HG03175 (cell line): ENCODE measurements at regions not wholly inside any gene's neighbourhood (a gene's known extent, or its start where the extent isn't known, plus 50 kb on each side); places are given as distances from the start of the nearest gene placed in this dataset.

Experiments
- ATAC-seq: cut with Tn5 transposase; IDR thresholded peaks from one replicate; pipeline ENCODE4 v1.9.1; 2021; ENCODE audit warnings: mild to moderate bottlenecking, moderate library complexity; ENCODE audit not compliant: unreplicated experiment

DNA sequence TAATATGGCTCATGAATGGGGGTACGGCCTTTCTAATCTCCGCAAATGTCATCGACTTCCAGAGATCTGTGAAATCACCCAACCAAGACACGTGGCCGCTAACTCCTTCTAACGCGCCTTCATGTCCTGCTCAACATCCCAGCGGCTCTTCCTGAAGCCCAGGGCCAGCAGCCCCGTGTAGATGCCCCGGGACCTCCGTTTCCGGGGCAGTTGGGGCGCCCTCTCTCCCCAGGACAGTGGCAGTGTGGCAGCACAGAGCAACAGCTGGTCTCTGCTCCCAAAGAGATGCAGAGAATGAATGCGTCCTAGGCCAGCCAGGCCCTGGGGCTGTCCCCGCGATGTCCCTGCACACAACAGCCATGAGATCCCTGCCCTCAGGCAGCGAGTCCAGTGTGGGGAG is 153.5 kb downstream of the RBFOX3 start:
- no peak for ATAC-seq

DNA sequence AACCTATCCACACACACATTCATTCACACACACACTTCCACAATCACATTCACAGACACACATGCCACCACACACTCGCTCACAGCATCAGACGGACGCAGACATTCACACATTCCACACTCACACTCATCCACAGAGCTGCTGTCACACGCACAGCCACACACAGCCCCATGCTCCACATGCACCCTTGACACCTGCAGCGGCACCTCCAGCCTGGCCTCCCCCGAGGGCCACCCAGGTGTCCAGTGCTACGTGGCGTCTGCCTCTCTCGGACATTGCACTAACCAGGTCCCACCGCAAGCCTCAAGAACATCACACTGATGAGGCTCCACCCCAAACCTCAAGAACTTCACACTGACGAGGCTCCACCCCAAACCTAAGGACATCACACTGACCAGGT is 155.2 kb downstream of the RBFOX3 start:
- no peak for ATAC-seq

DNA sequence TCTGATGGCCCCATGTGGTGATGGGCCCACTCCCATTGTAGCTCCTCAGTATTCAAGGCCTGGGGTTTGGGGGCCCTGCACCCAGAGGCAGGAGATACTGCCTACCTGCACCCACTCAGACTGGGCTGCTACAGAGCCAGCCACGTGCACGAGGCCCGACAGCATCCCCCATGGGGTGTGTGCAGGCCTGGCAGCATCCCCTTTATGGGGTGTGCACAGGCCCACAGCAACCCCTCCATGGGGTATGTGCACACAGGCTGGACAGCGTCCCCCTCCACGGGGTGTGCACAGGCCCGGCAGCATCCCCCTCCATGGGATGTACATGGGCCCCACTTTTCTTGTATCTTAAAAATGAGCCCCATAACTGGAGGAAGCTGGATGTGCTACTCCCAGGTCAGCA is 156.0 kb downstream of the RBFOX3 start:
- no peak for ATAC-seq

DNA sequence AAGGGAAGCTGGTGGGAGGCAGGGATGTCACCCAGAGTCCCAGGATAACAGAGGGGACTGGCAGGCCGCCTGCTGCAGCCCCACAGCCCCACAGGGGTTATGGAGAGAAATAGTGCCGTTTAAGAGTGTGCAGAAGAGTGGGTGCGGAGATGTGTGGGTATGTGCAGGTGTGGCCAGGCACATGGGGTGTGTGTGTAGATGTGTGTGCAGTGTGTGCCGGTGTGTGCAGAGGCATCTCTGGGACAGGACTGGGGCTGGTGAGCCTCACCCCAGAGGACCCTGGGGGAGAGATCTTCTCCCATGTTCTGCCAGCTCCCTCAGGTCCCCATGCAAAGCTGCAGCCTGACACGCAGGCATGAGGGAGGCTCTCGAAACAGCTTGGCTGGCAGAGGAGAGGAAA is 157.4 kb downstream of the RBFOX3 start:
- no peak for ATAC-seq

DNA sequence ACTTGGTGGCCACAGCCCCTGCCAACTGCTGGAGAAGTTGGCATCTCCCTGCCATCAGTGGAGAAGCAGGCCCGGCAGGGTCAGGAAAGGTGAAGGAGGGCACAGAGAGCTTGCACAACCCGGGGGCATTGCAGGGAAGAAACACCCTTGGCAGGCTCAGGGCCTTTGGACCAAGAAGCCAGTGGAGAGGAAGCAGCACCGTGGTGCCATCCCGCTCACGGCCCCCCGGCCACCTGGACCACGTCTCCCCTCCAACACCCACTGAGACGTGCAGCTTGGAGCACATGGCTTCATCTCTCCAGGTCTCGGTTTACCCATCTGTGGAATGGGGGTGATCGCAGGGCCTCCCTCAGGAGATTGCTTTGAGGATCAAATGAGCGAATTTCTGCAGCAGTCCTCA is 158.1 kb downstream of the RBFOX3 start:
- ATAC-seq = no peak

DNA sequence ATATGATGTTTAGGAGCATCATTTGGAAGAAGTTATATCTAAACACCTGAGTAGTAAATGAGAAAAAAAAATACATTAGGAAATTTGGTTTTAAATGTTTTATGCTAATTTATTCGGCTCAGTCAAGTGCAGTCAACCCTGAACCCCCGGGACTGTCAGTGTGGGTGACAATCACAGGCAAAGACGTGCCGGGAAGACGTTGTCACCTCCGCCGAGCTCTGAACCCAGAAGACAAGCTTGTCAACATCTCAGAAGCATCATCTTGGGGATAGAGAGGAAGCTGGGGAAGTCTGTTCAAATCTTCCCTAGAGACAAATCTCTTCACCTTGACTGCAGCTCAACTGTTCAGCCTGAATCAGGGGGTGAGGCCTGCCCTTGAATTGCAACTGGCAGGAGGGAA is 159.7 kb downstream of the RBFOX3 start:
- no peak for ATAC-seq

DNA sequence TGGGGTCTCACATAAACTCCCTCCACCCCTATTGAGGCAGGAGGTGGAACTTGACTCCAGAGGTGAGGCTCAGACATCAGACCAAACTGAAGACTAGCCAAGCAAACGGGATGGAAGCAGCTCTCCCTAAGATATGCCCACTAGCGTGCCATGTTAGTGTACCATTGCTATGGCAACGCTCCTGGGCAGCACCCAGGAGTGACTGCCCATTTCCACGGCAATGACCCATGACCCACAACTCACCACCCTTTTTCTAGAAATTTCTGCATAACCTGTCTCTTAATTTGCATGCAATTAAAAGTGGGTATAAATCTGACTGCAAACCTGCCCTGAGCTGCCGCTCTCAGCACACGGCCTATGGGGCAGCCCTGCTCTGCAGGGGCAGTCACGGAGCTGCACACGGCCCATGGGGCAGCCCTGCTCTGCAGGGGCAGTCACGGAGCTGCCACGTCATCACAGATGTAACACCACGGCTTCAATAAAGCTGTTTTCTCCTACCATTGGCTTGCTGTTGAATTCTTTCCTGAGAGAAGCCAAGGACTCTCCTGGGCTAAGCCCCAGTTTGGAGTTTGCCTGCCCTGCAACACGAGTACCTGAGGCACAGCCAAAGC is 164.3 kb downstream of the RBFOX3 start:
- ATAC-seq = no peak

DNA sequence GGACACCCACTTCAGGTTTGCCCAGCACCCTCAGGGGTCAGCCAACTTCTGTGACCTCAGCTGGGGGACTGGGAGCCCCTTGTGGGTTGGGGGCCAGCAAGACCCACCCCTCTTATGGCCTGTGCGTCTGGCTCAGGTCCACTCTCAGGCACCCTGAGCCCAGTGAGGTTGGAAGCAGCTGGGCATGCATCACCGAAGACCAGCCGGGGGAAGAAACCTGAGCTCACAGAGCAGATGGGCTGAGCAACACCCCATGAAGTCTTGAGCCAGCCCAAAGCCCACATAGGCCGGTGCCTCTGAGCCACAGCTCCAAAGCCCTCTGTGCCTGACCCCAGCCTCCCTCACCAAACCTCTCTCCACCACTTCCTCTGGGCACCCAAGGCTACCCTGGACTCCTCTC is 166.7 kb downstream of the RBFOX3 start:
- ATAC-seq = no peak

DNA sequence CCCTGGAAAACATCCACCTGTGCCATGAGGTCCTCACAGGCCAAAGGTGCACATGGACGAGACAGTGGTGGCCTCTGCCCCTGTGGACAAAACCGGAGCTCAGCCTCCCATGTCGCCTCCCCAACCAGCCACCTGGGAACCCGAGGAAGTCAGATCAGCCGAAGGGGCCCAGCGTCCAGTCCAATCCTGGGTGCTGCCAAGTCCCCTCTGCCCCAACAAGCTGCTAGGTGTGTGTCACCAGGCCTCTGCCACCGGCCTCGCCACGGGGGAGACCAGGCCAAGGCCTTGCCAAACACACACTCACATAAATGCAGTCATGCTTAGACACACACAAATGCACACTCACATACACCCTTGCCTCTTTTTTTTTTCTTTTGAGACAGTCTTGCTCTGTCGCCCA is 167.8 kb downstream of the RBFOX3 start:
- no peak for ATAC-seq

DNA sequence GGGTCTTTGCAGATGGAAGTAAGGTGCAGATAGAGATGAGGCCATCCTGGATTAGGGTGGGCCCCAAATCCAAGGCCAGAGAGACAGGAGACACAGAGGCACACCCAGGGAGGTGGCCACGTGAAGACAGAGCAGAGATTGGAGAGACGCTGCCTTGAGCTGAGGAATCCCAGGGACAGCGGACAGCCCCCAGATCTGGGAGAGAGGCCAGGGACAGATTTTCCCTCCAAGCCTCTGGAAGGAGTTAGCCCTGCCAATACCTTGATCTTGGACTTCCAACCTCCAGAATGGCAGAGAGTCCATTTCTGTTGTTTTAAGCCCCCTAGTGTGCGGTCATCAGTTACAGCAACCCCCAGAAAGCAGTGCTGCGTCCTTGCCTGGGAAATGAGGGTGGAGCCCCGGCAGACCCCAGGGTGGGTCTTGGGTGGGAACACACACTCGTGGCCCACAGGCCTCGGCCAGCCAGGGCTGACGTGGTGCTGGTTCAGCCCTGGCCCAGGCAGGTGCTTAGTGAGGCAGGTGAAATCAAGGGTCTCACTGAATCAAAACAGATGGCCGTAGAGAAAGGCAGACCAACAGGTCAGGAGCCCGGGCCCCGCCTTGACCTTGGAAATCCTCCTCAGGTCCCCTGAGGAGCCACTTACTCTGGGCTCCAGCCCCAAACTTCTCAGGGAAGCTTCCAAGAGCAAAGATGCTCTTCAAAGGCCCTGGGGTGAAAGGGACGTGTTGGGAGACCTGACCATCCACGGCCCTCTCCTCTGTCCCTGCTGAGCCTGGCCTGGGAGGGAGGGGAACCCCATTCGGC is 169.3 kb downstream of the RBFOX3 start:
- no peak for ATAC-seq

DNA sequence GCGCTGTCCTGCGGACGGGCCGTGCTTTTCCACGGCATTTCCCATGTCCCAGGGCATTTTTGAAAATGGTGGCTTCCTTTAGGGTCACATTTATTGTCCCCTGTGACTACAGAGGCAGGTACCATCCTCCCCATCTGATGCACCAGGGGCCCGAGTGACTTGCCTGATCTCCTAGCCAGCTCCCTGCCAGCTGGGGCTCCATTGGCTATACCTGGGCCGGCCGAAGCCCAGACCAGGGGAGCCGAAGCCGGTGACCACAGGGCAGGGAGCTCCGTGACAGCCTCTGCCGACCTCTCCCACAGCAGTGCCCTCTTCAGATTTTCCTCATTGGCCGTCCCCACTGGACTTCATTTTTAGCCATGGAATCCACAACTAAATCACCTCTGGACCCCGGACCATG is 170.6 kb downstream of the RBFOX3 start:
- no peak for ATAC-seq

DNA sequence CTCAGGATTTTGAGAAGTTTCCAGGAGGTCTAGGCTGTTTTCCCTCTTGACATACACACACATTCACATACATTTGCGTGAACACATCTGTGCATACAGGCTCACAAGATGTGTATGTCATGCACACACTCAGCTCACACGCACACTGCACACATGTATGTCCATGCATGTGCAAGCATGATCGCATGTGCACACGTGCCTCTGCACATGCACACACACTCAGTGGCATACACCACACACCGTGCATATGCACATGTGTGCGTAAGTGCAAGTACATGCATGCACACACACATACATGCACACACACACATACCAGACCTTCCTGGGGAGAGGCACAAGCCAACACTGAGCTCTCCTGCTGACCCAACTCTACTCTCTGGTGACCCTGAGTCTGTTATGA is 171.4 kb downstream of the RBFOX3 start:
- ATAC-seq = no peak

DNA sequence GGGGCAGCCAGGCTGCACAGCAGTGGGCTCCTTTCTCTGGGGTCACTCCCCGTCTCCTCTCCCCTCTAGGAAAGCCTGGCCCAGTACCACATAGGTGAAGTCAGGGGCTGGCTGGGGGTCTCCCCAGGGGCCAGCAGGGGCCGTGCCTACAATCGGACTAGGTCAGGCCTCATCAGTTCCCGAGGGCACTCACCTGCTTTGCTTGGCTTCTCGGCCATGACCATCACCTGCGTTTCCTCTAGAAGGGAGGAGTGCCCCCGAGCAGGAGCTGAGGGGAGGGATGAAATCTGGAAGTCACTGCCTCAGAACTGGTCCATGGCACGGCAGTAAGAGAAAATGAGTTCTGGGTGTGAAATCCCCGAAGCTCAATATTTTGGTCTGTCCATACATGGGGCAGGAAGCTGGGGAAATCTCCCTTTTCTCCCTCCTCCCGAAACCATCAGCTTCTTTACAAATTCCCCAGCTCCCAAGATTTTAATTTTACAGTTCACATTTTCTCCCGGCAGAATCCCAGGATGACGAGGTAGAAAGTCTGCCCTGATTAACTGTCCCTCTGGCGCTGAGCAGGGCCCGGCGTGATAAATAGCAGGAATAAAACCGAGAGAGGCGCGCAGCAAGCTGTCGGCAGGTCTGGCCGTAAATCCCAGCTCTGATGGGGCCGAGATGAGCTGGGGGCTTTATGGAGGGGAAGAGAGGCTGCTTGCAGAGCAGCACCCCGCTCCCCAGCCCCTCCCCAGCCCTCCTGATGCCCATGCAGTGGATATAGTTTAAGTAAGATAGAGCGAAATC is 172.1 kb downstream of the RBFOX3 start:
- ATAC-seq = no peak

DNA sequence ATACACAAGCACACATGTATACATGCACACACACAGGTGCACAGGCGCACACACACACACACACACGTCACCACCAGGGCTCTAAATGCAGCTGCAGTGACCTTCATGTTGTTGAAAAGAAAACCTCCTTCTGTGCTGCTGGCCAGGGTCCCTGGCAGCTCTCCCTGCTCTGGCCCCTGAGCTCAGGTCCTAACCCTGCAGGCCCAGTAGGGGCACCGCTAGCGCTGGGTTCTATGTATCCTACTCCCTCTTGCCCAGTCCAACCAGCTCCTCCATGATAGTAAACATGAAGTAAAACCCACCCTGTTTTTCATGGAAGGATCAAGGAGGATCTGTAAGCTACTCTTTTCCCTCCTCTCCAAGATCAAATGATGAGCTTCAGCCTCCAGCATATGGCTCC is 172.8 kb downstream of the RBFOX3 start:
- no peak for ATAC-seq

DNA sequence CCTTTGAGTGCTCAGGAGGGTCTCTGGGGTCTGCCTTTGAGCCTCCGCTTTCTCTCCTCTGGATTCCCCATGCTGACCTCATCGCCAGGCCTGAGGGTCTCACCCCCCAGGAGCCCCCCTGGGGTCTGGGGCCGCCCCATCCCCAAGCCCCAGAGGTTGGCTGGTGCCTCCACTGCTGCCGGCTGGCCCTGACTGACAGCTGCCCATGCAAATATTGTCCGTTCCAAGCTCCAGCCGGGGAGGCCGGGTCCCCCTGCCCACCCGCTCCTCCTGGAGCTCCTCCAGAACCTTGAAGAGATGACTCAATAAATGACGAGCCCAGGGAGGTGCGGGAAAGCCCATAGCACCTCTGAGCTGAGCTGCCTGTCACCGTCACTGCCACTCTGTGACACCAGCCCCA is 173.8 kb downstream of the RBFOX3 start:
- ATAC-seq = no peak

DNA sequence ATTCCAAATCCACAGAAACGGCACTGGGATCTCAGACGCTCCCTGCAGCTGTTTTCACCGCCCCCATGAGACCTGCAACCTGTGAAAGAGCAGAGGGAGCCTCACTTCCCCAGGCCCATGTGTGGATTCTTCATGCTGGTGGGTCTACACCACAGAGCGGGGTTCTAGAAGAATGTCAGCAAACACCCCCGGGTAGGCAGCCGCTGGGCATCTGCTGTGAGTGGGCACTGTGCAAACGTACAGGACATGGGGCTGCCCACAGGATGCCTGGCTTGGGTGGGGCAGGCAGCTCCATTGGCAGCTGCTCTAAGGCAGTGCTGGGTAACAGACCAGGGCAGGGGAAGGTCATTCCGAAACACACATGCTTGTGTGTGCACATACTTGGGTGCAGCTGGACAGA is 174.9 kb downstream of the RBFOX3 start:
- no peak for ATAC-seq

DNA sequence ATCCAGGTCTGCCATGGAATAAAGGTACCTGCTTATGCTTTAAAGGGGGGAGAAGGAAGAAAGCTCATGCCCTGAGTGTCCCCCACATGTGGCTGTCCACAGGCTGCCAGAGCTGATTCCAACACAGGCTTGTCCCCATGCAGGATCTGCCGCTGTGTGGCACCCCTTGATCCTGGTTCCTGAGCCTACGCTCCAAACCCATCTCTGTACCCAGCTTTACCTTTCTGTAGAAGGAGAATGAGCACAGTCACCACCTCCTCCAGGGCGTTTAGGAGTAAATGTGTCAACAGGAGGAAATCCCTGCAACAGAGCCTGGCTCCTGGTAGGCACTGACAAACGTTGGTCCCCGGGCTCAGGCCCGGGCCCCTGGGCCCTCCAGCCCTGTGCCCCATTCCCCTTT is 175.6 kb downstream of the RBFOX3 start:
- no peak for ATAC-seq

DNA sequence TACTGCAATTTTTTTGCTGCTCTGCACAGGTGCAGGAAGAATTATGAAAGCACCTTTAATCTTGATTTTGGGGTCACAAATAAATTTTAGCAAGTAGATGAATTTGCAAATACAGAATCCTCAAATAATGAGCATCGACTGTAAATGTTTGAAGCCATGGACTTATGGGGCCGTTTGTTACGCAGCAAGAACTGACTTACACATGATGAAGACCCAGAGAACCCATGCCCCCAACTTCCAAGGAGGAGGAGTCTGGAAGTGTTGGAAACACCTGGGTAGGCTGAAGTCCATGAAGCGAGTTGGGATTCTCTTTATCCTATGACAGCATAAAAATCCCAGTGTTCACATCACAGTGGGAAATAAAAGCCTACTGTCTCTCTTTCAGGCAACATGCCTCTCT is 176.6 kb downstream of the RBFOX3 start:
- ATAC-seq = no peak

DNA sequence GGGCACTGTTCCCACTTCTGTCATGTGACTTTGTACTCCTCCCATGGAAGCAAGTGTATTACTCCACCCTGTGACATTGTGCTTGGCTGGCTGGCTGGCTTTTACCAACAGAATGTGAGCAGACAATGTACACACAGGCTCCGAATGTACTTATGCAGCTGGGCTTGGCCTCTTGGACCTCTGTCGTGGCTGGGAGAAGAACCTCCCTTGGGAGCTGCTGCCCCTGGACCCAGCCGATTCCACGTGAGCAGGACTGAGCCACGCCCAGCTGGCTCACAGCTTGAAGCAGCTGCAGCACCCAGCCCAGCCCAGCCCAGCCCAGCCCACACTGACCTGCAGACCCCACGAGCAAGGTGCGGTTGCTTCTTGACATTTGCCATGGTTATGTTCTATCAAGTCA is 177.5 kb downstream of the RBFOX3 start:
- ATAC-seq = no peak

DNA sequence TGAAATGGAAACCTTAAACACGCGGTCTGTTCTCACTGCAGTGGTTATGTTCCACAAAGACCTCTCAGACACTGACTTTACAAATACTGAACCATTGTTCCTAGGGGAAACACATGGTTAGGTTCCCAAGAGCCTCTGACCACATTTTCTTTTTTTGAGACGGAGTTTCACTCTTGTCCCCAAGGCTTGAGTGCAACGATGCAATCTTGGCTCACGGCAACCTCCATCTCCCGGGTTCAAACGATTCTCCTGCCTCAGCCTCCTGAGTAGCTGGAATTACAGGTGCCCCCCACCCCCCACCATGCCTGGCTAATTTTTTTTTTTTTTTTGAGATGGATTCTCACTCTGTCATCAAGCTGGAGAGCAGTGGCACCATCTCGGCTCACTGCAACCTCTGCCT is 179.7 kb downstream of the RBFOX3 start:
- ATAC-seq = no peak

DNA sequence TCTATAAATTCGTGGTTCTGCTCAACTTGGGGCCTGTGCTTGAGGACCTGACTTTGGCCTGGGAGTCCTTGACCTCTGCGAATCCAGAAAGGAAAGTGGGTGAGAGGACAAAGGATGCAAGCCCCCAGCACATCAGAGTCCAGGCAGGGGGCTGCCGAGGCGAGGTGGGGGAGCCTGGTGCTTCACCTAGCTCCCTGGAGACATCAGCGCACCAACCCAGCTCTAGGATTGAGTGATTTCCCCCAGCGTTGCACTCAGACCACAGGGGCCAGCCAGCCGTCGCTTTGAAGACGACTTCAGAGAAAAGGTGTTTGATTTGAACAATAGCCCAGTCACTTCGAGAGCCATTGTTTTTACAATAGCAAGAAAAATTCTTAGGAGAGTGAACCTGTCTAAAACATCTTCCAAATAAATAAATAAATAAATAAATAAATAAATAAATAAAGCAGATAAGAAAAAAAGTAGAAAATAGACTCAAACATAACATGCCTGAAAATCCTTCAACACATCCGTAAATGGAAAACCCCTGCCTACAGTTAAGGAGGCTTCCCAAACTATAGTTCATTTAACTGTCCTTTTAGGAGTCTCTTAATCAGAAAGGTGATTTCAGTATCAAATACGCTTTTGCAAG is 180.9 kb downstream of the RBFOX3 start:
- ATAC-seq = no peak

DNA sequence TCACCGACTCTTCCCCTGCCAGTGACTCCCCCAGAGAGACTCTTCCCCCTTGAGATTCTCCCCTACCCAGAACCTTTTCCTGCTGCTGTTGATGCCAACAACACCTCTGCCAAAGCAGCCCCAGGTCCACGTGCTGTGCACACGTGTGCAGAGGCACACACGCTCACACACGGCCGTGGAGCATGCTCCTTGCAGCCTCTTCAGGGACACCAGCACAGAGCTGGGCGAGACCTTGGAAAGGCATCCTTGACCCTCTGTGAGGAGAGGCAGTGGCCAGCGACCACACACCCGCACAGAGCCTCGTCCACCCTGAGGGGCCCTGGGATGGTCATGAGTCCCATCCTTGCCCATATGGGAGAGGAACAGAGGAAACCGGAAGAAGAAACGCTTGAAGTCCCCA is 181.9 kb downstream of the RBFOX3 start:
- no peak for ATAC-seq
